Hematopoietic multipotent progenitor cell treated with erythropoietin and hydrocortisone succinate and interleukin-3 and kit ligand, for 17 days (in vitro differentiated cells): ENCODE measurements at regions not wholly inside any gene's neighbourhood (a gene's known extent, or its start where the extent isn't known, plus 50 kb on each side); places are given as distances from the start of the nearest gene placed in this dataset.

Experiments used
- DNase-seq: peaks from one replicate; pipeline ENCODE4 v3.0.0-alpha.2; 2015; ENCODE audit warnings: low spot score

DNA sequence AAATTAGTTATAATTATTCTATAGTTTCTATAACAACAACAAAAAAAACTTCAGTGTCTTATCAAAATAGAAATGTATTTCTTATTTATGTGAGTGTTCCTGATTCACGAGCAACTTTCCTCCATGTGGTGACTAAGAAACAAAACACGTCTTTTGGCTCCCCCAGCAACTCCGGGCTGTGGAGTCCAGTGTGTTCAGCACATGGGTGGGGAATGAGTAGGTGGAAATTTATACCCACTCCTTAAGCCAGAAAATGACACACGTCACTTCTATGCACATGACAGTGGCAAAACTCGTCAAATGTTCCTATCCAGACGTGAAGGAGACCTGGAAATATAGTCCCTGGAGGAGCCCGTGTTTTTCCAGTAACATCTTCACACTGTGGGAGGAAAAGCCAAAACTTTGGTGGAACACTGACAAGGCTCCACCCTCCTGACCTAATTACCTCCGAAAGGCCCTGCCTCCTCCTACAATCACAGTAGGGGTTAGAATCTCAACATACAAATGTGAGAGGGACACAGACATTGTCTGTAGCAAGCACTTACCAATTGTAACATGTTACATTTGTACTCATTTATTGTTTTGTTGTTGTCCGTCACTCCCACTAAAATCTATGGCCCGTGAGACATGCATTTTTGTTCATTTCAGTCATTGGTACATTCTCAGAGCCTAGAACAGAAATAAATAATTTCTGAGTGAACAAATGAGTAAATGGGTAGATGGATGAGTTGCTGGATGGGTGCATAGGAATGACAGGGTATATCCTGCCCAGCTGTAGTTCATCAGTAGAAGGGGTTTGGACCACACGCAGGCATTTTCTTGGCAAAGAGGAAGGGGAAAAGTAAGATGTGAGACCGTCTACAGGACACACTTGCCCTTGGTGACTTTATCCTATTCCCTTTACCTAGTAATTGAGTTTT lies 605.8 kb upstream of the TENM3 start:
- DNase-seq = no peak

DNA sequence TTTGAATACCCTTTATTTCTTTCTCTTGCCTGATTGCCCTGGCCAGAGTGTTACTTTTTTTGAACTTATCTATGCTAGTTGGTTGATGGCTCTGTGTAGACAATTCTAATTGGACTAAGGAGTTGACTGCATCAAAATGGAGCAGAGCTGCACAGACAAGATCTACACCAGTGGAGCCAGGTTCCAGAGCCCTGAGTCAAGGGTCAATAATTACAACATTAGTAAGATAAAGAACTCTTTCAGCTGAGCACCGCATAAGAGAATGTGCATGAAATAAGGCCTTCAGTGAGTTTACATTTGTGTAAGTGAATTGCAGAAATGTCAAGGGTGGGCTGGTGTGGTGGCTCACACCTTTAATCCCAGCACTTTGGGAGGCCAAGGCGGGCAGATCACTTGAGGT lies 599.7 kb upstream of the TENM3 start:
- DNase-seq = no peak

DNA sequence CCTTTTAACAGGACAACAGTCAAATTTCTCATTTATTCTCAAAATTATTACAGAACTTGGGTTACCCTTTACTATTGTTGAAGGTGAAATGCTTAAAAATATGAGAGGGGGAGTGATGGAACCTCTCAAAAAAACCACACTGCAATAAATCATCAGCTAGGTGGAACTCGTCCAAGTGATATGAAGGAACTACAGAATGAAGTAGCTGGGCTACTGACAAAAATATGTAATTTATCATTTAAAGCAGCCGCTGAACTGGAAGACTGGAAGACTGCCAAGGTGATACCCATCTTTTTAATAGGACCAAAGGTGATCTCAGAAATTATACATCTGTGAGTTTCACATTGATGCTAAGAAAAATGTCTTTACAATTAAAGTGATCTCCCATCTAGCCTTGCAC lies 597.7 kb upstream of the TENM3 start:
- no peak for DNase-seq

DNA sequence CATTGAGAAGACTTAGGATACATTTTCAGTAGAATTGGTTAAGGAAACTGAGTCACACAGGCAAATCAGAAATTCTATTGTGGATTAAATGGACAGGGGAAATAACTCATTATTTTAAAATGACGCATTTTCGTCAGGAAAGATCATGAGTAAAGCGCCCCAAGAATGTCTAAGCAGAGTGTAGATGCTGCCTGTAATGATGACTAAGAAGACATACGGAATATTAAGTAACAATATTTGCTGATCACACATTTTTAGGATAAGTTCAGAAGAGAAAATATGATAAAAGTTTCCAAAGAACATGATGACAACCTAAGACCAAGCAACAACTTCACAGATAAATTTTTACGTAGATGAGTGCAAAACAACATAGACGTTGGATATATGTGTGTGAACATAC lies 596.3 kb upstream of the TENM3 start:
- DNase-seq = no peak

DNA sequence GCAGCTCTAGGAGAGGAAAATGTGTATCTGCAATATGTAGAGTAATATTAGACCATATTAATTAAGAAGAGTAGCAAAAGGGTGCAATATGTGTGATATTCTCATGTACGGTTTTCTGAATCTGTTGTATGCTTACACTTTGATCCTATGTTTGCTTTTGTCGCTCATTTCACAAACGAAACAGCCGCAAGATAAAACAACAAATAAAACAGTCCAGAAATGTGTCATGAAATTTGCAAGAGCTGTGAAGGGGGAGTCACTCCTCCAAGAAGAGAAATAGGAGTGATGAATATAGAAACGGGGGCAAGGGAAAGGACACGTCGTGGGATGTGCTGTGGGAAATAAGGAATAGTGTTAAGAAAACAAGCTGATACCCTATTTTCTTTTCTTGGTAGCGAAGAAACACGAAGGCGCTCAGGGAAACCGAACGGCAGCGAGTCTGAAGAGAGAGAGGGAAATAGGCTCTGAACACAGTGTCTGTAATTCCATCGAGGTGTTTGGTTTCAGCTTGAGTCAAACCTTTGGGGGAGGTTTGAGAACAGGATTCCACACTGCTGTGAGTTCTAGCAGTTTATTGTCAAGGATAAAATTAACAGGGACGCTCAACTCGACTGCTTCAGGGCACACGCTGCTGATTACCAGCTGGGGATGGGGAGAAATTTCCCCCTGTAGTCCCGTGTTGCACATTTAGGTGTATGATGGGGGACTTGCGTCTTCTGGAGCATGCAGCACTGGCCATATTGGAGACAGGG lies 595.6 kb upstream of the TENM3 start:
- no peak for DNase-seq

DNA sequence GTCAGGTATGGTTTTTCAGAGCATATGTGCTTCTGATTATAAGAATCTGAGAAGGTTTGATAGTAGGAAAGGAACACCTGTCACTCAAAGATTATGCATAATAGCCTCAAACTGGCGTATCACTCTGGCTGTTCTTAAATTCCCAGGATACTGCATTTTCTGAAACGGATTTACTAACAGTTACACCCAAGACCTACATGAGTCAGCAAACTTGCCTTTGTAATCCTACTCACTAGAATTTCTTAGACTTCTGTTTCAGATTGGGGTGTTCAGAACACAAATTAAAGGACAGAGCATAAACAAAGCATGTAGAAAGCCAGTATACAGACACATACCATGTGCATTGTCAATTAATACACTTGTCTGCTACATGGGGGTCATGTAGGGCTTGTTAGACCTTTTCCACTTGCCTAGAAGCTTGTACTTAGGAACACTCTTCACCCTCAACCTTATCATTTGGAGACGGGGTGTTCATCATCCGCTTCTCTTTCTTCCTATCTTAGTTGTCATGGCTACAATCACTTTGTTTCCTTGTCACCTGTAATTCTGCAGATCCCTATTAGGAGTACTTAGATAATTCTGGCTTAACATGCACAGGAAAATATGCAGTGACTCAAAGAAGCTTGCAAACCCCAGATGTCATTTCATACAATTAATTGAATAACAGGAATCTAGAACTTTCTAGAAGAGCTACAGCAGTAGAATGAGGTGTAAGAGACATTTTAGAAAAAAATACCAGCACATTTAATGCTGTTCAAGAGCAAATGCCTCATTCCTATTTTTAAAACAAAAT lies 593.0 kb upstream of the TENM3 start:
- no peak for DNase-seq

DNA sequence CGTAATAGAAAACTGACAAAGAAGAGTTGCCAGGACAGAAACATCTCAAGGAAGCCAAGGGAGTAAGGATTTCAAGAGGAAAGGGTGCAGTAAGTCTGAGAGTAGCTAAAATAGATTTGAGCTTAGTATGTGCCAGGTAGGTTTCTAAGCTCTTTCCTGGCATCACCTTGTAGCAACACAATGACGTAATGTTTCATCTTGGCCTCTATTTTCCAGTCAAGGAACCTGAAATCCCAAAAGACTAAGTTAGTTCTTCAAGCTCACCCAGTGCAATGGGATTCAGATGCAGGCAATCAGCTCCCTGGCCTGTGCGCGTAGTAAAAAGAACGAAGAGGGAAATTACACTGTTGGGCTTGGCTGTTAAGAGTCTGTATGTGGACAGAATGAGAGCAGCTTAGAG lies 586.5 kb upstream of the TENM3 start:
- no peak for DNase-seq

DNA sequence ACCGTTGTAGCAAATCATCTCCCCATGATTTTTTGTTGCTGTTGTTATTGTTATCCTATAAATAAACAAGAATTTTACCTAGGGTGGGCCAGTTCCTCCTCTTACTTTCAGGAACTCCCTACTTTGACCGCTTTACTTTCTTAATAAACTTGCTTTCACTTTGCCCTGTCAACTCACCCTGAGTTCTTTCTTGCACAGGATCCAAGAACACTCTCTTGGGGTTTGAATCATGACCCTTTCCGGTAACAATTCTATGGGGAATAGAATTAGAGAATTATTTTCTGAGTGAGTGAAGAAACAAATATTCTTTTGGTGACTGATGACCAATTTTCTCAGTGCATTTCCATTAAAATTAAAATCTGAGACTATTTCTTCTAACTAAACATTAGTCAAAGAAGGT lies 584.0 kb upstream of the TENM3 start:
- no peak for DNase-seq

DNA sequence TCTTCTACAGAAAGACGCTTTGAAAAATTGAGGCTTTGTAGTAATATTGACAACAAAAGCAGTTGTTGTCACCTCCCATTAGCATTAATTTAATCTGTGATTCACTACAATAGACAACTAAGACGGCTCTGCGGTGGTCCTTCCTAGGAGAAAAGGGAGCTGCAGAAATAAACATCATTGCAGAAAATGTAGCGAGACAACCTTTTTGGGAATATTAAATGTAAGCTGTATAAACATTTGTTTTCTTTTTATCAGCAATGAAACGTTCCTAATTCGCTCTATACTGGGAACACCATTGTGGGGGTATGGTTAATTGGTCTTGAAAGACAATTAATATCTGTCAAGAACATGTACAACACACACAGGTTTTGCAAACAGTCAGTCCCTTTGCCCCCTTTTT lies 583.3 kb upstream of the TENM3 start:
- no peak for DNase-seq

DNA sequence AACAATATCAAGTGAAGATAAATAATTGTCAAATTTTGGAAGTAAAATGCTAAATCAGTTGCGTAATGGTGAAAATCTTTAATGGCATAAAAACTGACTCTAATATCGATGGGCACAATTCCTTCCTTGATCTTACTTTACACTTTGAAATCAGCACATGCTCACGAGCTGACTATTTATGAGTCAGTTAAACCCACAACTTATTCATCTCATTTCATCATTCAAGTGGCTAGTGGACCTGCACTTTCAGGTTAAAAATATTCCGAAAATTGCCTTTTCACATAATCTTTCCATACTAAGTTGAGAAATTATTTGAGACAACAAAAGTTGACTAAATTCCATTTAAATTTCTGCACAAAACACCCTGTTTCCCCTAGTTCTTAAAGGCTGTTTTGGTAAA lies 582.1 kb upstream of the TENM3 start:
- DNase-seq = no peak

DNA sequence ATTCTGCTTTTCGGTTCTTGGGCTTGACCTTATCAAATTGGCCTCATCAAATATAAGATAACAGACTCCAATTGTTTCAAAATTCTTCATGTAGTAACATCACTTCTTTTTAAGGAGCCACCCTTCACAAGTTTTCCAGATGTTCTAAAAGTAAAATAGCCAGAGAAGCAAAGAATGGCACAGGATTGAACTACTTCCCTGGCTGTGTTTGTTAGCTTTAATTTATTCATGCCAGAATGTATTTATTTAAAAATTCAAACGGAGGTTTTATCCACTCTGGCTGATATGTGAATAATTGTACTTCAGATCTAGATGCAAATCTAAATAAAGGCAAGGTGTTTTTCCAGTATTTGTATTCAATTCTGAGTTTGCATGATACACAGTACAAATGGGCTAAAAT lies 581.3 kb upstream of the TENM3 start:
- no peak for DNase-seq

DNA sequence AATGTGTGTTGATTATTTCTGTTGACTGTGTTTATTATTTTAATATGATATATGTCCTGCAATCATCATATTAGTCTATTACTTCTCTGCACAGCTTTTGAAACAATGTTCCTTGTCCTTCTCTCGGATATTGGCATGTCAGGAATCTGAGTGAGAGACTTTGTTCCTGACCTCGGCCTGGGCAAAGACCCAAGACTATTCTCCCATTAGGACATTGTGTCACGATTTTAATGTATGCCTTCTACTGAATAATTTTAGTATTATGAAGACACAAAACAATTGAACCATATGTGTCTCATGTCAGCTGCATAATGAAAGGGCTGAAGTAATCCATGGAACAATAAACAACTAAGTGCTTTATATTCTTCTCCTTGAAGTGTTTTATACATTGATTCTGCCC lies 580.8 kb upstream of the TENM3 start:
- no peak for DNase-seq

DNA sequence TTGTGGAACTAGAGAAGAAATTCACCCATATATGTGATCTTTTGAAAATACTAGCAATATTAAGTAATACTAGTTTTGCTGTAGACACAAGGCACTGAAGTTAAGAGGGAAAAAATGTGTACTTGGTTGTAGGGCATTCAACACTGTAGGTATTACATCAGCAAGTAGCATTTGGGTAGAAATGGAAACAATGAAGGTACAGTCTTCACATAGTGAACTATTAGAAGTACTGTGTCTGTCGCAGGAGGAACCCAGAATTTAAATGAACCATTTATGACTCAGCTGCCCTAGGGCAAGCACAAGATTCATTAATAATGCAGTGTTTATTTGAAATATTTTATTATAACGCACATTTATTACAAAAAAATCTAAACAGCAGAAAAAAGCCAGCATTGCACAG lies 572.7 kb upstream of the TENM3 start:
- no peak for DNase-seq

DNA sequence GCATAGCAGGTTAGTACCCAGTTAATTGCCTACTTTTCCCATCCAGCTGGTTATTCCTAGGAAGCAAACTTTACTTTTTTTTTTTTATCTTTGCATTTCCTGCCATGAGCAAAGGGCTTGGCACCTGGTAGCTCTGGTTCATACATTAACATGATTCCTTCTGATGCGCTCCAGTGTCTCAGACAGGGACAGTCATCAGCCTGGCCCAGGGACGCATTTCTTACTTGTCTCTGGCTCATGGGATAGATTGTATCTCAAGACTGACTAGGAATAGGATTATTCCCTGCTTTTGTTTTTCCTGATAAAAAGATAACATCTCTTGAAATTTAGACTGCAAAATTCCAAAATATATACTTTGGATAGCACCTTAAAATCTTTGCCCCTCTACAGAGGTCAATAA lies 571.5 kb upstream of the TENM3 start:
- no peak for DNase-seq

DNA sequence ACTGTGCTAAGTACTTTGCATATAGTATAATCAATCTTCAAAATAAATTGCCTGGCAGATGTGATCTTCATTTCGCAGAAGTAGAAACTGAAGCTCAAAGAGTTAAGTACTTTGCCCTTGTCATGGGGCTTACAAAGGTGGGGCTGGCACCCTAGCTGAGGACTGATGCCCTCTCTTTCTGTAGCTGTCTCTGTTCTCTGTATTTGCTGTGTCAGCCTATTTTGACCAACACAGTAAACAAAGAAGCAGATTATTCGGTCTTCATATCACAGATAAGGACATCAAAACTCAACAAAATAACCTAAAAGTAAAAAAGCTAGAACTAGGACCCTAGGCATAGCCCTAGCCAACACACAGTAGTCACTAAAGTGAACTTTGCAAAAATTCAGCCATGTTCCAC lies 570.5 kb upstream of the TENM3 start:
- DNase-seq = no peak

DNA sequence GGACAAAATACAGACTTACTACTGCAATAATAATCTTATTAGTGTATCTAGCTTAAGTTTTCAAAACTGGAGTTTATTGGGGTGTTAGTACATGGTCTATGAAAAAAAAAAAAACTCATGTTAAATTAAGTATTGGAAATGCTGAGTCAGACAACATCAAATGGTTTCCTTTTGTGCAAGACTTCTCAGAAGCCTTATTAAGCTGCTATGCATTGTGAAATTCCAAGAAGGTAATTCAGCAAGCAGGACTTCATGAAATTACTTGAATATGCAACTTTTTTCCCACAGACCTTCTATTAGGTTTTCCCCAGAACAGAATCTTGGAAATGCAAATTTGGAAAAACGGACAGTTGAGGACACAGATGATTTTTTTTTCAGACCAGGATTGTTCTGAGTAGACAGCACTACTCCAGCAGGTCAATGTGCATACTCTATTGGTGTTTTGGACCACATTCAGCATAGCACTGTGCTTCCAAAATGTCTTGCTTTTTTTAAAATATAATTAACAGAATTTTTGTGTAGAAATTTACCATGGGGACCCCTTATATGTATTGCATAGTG lies 568.8 kb upstream of the TENM3 start:
- no peak for DNase-seq

DNA sequence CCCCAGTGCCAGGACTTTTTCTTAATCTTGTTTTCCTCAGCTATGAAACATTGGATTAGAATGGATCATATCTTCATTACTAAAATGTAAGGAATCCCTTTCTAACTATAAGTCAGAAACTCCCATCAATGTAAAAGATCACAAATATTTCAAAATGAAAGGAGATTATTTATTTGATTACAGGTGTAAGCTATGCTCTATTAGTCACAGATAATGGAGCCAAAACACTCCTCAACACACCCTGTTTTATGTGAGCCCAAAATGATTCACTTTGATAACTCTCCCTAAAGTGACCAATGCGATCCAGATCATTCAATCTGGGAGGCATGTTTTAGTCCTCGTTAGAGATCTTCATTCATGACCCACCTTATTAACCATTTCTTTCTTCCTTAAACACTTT lies 566.7 kb upstream of the TENM3 start:
- DNase-seq = no peak

DNA sequence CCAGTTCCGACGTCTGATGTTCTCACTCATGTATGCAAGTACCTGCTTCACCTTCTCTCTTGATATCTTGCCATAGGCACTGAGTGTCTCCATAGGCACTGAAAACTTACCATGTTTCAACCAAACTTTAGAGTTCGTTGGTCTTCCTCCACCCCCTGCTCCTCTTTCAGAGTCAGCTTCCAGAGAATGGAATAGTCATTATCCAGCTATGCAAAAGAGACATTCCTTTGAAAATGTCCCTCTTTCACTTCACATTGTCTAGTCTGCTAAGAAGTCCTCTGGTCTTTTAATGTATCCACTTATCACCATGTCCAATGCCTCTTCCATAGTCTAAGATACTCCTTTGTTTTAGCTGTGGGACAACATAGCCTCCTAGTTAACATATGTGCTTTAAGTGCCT lies 566.0 kb upstream of the TENM3 start:
- DNase-seq = no peak

DNA sequence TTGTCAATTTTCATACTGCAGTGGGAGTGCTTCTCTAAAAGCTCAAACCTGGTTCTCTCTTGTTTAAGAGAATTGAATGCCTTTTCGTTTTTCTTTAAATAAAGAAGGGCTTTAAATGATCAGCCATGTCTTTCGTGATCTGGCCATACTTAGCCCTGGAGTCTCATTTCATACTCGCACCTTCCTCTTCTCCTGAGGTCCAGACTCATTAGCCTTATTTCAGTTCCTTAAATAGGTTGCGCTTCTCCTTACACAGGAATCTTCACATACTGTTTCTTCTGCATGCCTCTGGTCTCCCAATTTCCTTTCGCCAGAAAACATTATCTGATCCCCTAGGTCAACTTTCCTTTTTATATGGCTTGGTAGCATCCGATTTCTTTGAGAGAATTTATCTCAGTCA lies 565.6 kb upstream of the TENM3 start:
- DNase-seq = no peak

DNA sequence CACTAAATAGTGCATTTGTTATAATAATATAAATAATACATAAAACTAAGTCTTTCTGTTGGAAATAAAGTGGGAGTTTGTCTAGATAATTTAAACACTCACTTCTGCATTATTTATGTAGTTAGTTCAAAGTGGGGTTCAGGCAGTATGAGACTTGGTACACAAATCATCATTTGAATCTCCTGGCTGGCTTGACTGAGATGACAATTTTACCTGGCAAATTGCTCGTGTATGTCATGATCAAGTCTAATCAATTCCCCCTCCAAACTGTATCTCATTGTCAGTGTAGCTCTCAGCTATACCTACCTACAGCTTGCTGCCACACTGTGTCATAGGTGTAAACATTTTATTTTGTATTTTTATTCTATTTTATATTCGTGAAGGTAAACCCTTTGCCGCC lies 563.4 kb upstream of the TENM3 start:
- no peak for DNase-seq

DNA sequence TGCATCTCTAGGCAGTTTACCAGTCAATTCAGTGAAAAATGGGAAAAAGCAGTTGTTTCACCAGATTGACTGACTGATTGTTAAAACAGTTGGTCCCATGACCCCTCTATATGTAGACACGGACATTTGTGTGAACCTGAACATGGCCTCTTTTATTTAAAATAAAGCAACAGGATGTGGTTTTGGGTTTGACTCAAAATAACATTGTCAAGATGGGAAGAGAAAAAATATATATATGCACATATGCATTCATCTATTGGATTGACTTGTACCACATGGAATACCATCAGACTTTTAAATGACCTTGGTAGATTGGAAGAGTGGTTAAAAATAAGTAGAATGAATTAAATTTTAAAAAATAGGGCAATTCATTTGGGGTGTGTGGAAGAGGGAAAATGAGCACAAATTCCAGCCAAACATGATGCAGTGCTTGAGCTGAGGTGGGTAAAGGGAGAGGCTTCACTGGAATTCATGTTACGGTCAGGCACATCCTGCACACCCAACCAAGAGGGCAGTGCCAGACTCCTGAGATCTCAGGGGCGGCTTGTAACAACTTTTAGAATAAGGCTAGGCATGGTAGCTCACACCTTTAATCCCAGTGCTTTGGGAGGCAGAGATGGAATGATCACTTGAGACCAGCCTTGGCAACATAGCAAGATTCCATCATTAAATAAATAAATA lies 560.7 kb upstream of the TENM3 start:
- DNase-seq = no peak

DNA sequence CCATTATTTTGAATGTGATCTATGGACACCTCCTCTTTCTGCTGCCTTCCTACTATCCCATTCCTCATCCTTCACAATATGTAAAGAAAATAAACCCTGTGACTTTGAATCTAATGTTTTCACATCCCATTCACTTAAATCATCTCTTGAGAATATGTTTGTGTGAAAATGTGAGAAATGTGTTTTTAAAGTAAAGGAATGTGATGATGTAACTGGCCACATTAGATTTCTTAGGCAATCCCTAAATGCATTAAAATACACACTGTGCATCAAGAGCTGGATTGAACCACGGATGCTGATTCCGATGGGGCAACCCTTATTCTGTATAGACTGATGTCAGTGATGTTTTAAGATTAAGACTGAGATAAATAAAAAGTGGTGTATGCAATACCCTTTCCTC lies 558.9 kb upstream of the TENM3 start:
- DNase-seq = no peak
